CD4-positive, alpha-beta T cell (primary cell): ENCODE measurements at regions not wholly inside any gene's neighbourhood (a gene's known extent, or its start where the extent isn't known, plus 50 kb on each side); places are given as distances from the start of the nearest gene placed in this dataset.

Experiments
- ATAC-seq: fragments of 200-7000 bp; cut with Tn5 transposase; one replicate; pipeline ENCODE4 v1.10.0; 2022; ENCODE audit warnings: mild to moderate bottlenecking; ENCODE audit not compliant: poor library complexity
- CTCF ChIA-PET: fragments of 350-600 bp; sonication (Branson Sonifier 250); formaldehyde crosslinking; loops from one replicate; lab custom pipeline; 2021; ENCODE audit warnings: antibody characterized with exemption, inconsistent platforms; lab: Charles Lee
- POLR2A ChIA-PET: fragments of 350-600 bp; sonication (Branson Sonifier 250); formaldehyde crosslinking; loops from one replicate; lab custom pipeline; 2021; ENCODE audit warnings: antibody characterized with exemption, inconsistent platforms; lab: Charles Lee
- DNase-seq, 14 experiments: peaks; one replicate each; pipeline ENCODE4 v3.0.0-alpha.2; 2013 to 2020; ENCODE audit warnings: mixed read lengths in 2 of 14
- H3K27ac ChIP-seq, 2 donors: one replicate each; pipeline versions ENCODE4 v1.5.1 to v1.7.0; 2013; ENCODE audit warnings: low read length in 2 of 2, low read depth in 1 of 2, mild to moderate bottlenecking in 1 of 2
- H3K27me3 ChIP-seq, 2 experiments: 1 replicate in 1 of 2; 2 replicates in 1 of 2; pipeline versions ENCODE4 v1.6.1 to v1.7.0; 2013; ENCODE audit warnings: low read length in 2 of 2, control low read depth in 1 of 2, mild to moderate bottlenecking in 1 of 2, moderate library complexity in 1 of 2; ENCODE audit not compliant: insufficient read depth in 2 of 2, control insufficient read depth in 1 of 2
- H3K36me3 ChIP-seq: one replicate; pipeline ENCODE4 v1.6.1; 2013; ENCODE audit warnings: low read length, control low read depth; ENCODE audit not compliant: insufficient read depth
- H3K4me1 ChIP-seq: one replicate; pipeline ENCODE4 v1.6.1; 2013; ENCODE audit warnings: low read length, control low read depth; ENCODE audit not compliant: insufficient read depth
- H3K4me3 ChIP-seq: one replicate; pipeline ENCODE4 v1.5.1; 2013; ENCODE audit warnings: mild to moderate bottlenecking, low read length, moderate library complexity
- H3K9me3 ChIP-seq, 2 experiments: 1 replicate in 1 of 2; 2 replicates in 1 of 2; pipeline versions ENCODE4 v1.6.1 to v1.7.0; 2013; ENCODE audit warnings: low read length in 2 of 2, mild to moderate bottlenecking in 2 of 2, control low read depth in 1 of 2, moderate library complexity in 1 of 2; ENCODE audit not compliant: control insufficient read depth in 1 of 2, insufficient read depth in 1 of 2
- H3K27ac Mint-ChIP-seq: one replicate; pipeline ENCODE4 v1.8.0; 2020; ENCODE audit warnings: mixed read lengths
- H3K27me3 Mint-ChIP-seq: one replicate; pipeline ENCODE4 v1.8.0; 2021; ENCODE audit warnings: mixed read lengths
- H3K36me3 Mint-ChIP-seq: one replicate; pipeline ENCODE4 v1.8.0; 2021; ENCODE audit warnings: low read depth, mixed read lengths
- H3K4me1 Mint-ChIP-seq: one replicate; pipeline ENCODE4 v1.8.0; 2021; ENCODE audit warnings: low read depth, mixed read lengths
- H3K4me3 Mint-ChIP-seq: one replicate; pipeline ENCODE4 v1.8.0; 2020; ENCODE audit warnings: mild to moderate bottlenecking, mixed read lengths
- H3K9me3 Mint-ChIP-seq: one replicate; pipeline ENCODE4 v1.8.0; 2020; ENCODE audit warnings: mixed read lengths
- intact Hi-C, 2 experiments: fragments of 100-400 bp; cut with DNase I in 1 of 2; cut with micrococcal nuclease in 1 of 2; formaldehyde crosslinking; loops; one replicate each; pipeline versions ENCODE4 v1.15.1 to v1.9.0; 2023 to 2025; cut with DNase I, micrococcal nuclease
- TF ChIP-seq, protein P1 (sequence below): fragments of 200-600 bp; IDR thresholded peaks from one replicate; pipeline ENCODE4 v1.8.0; 2022; ENCODE audit warnings: antibody characterized with exemption, mild to moderate bottlenecking

DNA sequence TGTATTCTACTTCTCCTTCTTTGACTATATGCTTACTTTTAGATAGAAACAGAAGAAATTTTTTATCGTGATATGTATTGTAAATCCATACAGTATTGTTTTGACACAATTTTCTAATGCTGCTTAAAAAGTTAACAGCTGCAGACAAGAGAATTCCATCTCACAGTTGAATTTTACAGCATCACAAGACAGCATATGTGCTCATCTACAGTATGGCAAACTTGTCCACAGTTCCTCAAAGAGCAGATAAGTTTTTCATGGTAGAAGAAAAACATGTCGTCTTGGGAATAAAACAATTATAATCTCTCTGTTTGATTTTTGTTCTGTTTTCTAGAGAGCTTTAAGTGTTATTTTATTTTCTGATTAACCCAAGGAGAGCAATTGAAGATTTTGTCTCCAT, 438.5 kb upstream of the NUDT12 start:
- TF ChIP-seq, protein P1, sequence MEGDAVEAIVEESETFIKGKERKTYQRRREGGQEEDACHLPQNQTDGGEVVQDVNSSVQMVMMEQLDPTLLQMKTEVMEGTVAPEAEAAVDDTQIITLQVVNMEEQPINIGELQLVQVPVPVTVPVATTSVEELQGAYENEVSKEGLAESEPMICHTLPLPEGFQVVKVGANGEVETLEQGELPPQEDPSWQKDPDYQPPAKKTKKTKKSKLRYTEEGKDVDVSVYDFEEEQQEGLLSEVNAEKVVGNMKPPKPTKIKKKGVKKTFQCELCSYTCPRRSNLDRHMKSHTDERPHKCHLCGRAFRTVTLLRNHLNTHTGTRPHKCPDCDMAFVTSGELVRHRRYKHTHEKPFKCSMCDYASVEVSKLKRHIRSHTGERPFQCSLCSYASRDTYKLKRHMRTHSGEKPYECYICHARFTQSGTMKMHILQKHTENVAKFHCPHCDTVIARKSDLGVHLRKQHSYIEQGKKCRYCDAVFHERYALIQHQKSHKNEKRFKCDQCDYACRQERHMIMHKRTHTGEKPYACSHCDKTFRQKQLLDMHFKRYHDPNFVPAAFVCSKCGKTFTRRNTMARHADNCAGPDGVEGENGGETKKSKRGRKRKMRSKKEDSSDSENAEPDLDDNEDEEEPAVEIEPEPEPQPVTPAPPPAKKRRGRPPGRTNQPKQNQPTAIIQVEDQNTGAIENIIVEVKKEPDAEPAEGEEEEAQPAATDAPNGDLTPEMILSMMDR = no peak
- H3K36me3 ChIP-seq = no peaks in the 10 kb centered on the region
- H3K9me3 ChIP-seq = no peaks in the 10 kb centered on the region
- no peak overlapping the region for H3K4me3 ChIP-seq
- no peaks in the 10 kb centered on the region for H3K36me3 Mint-ChIP-seq
- DNase-seq = no peak
- intact Hi-C loops = no loop called here
- no peaks in the 10 kb centered on the region for H3K4me1 ChIP-seq
- no peak for ATAC-seq
- H3K27ac ChIP-seq = no peak overlapping the region
- ChIA-PET CTCF (no interaction called here), POLR2A (no interaction called here)
- H3K27me3 ChIP-seq = no peaks in the 10 kb centered on the region
- H3K4me3 Mint-ChIP-seq = no peak overlapping the region
- peaks cover 6% of the 10 kb centered on the region for H3K9me3 Mint-ChIP-seq
- H3K27me3 Mint-ChIP-seq = no peaks in the 10 kb centered on the region
- no peaks in the 10 kb centered on the region for H3K4me1 Mint-ChIP-seq
- H3K27ac Mint-ChIP-seq = no peak overlapping the region

DNA sequence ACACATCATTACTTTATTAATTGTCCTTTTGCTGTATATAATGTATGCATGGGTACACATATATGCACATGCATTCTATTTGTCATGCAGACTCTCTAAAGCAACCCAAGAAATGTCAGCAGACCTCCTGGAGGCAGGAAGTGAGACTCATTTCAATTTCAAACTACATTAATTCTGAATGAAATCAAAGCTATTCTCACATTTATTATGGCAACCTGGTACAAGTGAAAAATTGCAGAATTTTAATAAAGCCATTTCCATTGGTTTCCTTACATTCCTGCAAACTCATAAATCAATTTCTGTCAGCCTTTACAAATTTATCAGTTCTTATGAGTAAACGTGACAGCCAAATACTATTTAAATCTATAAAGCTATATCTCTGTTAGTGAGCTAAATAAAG, 430.4 kb upstream of the NUDT12 start:
- Histone ChIP-seq H3K9me3 (no peaks in the 10 kb centered on the region), H3K36me3 (no peaks in the 10 kb centered on the region), H3K4me3 (no peak overlapping the region), H3K4me1 (no peaks in the 10 kb centered on the region), H3K27me3 (no peaks in the 10 kb centered on the region), H3K27ac (no peak overlapping the region)
- intact Hi-C loops = no loop called here
- DNase-seq (no peak), ATAC-seq (no peak)
- ChIA-PET POLR2A (no interaction called here), CTCF (no interaction called here)
- Mint-ChIP-seq H3K9me3 (peaks cover 3% of the 10 kb centered on the region), H3K27ac (no peak overlapping the region), H3K4me1 (no peaks in the 10 kb centered on the region), H3K36me3 (no peaks in the 10 kb centered on the region), H3K4me3 (no peak overlapping the region), H3K27me3 (no peaks in the 10 kb centered on the region)
- TF ChIP-seq, protein P1 = no peak

DNA sequence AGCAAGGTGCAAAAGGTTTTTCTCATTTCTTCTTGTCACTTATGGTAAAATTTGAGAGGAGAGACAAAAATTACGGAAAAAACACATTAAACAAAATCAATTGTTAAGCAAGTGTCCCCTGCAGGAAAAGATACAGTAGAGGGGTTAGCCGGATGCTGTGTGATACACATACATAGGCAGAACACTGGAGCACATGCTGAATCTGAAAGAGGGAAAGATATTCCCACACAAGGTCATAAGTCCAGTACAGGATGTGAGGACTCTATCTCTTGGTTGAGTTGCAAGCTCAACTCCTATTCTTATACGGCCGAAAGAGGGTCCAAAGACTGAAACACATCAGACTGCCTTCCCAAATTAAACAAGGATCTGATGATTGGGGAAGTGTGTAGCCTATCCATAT, 427.5 kb upstream of the NUDT12 start:
- CTCF ChIA-PET = no interaction called here
- no peaks in the 10 kb centered on the region for H3K27me3 Mint-ChIP-seq
- POLR2A ChIA-PET = no interaction called here
- H3K36me3 Mint-ChIP-seq = no peaks in the 10 kb centered on the region
- intact Hi-C loops = no loop called here
- Histone ChIP-seq H3K27me3 (no peaks in the 10 kb centered on the region), H3K36me3 (no peaks in the 10 kb centered on the region), H3K27ac (no peak overlapping the region), H3K4me3 (no peak overlapping the region), H3K9me3 (peaks cover 0 to 4% of the 10 kb centered on the region in 2 experiments), H3K4me1 (no peaks in the 10 kb centered on the region)
- DNase-seq (no peak), ATAC-seq (no peak)
- TF ChIP-seq, protein P1 = no peak
- H3K27ac Mint-ChIP-seq = no peak overlapping the region
- H3K4me1 Mint-ChIP-seq = no peaks in the 10 kb centered on the region
- peaks cover 6% of the 10 kb centered on the region for H3K9me3 Mint-ChIP-seq
- no peak overlapping the region for H3K4me3 Mint-ChIP-seq
